ENCODE measurements at regions not wholly inside any gene's neighbourhood (a gene's known extent, or its start where the extent isn't known, plus 50 kb on each side); places are given as distances from the start of the nearest gene placed in this dataset.

GRCh38 chr16:55272744-55273143 lies 51.3 kb upstream of the IRX6 start:
- Histone ChIP-seq H3K9me3 (no peaks in the 10 kb centered on the region), H3K27me3 (no peaks in the 10 kb centered on the region), H3K4me3 (no peak overlapping the region), H3K4me1 (no peaks in the 10 kb centered on the region), H3K36me3 (no peaks in the 10 kb centered on the region), H3K27ac (no peak overlapping the region)
- no peak for DNase-seq (ENCODE audit: low spot score in 2 of 2)
- 74 to 80% methylated on average over 1 of the region's 1 CpG for WGBS, 2 donors
- TF ChIP-seq POLR2A (IDR thresholded peaks at IDR 0.05) (no peak), CTCF (IDR thresholded peaks at IDR 0.05) (no peak), EP300 (IDR thresholded peaks at IDR 0.05) (no peak)

- Histone ChIP-seq H3K36me3 (no peaks in the 10 kb centered on the region), H3K9me3 (no peaks in the 10 kb centered on the region), H3K4me1 (no peaks in the 10 kb centered on the region), H3K27me3 (no peaks in the 10 kb centered on the region), H3K4me3 (no peak overlapping the region), H3K27ac (no peak overlapping the region)
- TF ChIP-seq POLR2A (IDR thresholded peaks at IDR 0.05) (no peak), CTCF (IDR thresholded peaks at IDR 0.05) (no peak), EP300 (IDR thresholded peaks at IDR 0.05) (no peak)
- DNase-seq (ENCODE audit: low spot score in 2 of 2), result no peak
- WGBS, 2 donors, result 91 to 92% methylated on average over 7 of the region's 7 CpGs
Measured at GRCh38 chr16:55273356-55273755, 50.6 kb upstream of the IRX6 start.

GRCh38 chr16:55273959-55274358 lies 50.0 kb upstream of the IRX6 start:
- DNase-seq (ENCODE audit: low spot score in 2 of 2), result no peak
- WGBS, 2 donors, result 47 to 63% methylated on average over 5 of the region's 5 CpGs
- Histone ChIP-seq H3K4me1 (no peaks in the 10 kb centered on the region), H3K9me3 (no peaks in the 10 kb centered on the region), H3K27me3 (no peaks in the 10 kb centered on the region), H3K27ac (no peak overlapping the region), H3K4me3 (no peak overlapping the region), H3K36me3 (no peaks in the 10 kb centered on the region)
- TF ChIP-seq EP300 (IDR thresholded peaks at IDR 0.05) (no peak), POLR2A (IDR thresholded peaks at IDR 0.05) (no peak), CTCF (IDR thresholded peaks at IDR 0.05) (no peak)

Data from tibial nerve (tissue), 4 donors.